GM12891 (cell line): ENCODE measurements at regions not wholly inside any gene's neighbourhood (a gene's known extent, or its start where the extent isn't known, plus 50 kb on each side); places are given as distances from the start of the nearest gene placed in this dataset.
"Not testable (repeated sequence)": the region's sequence is repeated elsewhere in the genome, so short reads cannot be mapped to it uniquely, and the experiment has no call there.

Experiments
- POLR2A ChIP-seq: IDR thresholded peaks from 2 replicates; pipeline ENCODE4 v1.6.1; 2011; ENCODE audit warnings: low read depth, low read length, control low read depth
- POLR2AphosphoS5 ChIP-seq: IDR thresholded peaks from 2 replicates; pipeline ENCODE4 v1.6.1; 2011; ENCODE audit warnings: low read depth, low read length, control low read depth

GRCh38 chrY:25839923-25840322 lies 218.0 kb downstream of the CDY1 start:
- TF ChIP-seq POLR2A, POLR2AphosphoS5: not testable (repeated sequence)
